WERI-Rb-1 (cell line): ENCODE measurements at regions not wholly inside any gene's neighbourhood (a gene's known extent, or its start where the extent isn't known, plus 50 kb on each side); places are given as distances from the start of the nearest gene placed in this dataset.

Experiments
- DNase-seq: peaks from one replicate; pipeline ENCODE4 v3.0.0-alpha.2; 2020
- H3K27ac ChIP-seq: fragments of 250-450 bp; sonication (Bioruptor Pico); 2 replicates; pipeline ENCODE4 v1.5.1; 2020; ENCODE audit warnings: mild to moderate bottlenecking, moderate library complexity
- H3K27me3 ChIP-seq: fragments of 250-450 bp; sonication (Bioruptor Pico); 2 replicates; pipeline ENCODE4 v1.5.1; 2021; ENCODE audit warnings: mild to moderate bottlenecking, low read depth, moderate library complexity; ENCODE audit not compliant: insufficient read depth, severe bottlenecking
- H3K36me3 ChIP-seq: fragments of 250-450 bp; sonication (Bioruptor Pico); 2 replicates; pipeline ENCODE4 v1.5.1; 2020; ENCODE audit warnings: mild to moderate bottlenecking, moderate library complexity
- H3K4me3 ChIP-seq: 2 replicates; pipeline ENCODE4 v1.5.1; 2011; ENCODE audit warnings: low read depth, mild to moderate bottlenecking, control low read depth, low read length
- H3K9me3 ChIP-seq: fragments of 250-450 bp; sonication (Bioruptor Pico); 2 replicates; pipeline ENCODE4 v1.5.1; 2021; ENCODE audit warnings: mild to moderate bottlenecking, moderate library complexity; ENCODE audit not compliant: severe bottlenecking
- CTCF ChIP-seq: IDR thresholded peaks from 2 replicates; pipeline ENCODE4 v1.5.1; 2011; ENCODE audit warnings: low read depth, mild to moderate bottlenecking, control low read depth, inconsistent platforms, low read length

- TF ChIP-seq CTCF, result no peak
- Histone ChIP-seq H3K4me3 (no peak overlapping the region), H3K9me3 (peaks cover 10% of the 10 kb centered on the region), H3K36me3 (no peaks in the 10 kb centered on the region), H3K27me3 (no peaks in the 10 kb centered on the region), H3K27ac (0 out of 2 replicates have a peak overlapping the region, but pooled peaks have one; percentile 17)
- DNase-seq, result no peak
These were observed 392.4 kb upstream of the PROK2 start for GRCh38 chr3:72177075-72178050.

GRCh38 chr3:72176537-72177041 lies 391.6 kb upstream of the PROK2 start:
- no peak for DNase-seq
- H3K27ac ChIP-seq, result 0 out of 2 replicates have a peak overlapping the region, but pooled peaks have one; percentile 17
- no peaks in the 10 kb centered on the region for H3K36me3 ChIP-seq
- H3K27me3 ChIP-seq, result no peaks in the 10 kb centered on the region
- no peak for TF ChIP-seq CTCF
- no peak overlapping the region for H3K4me3 ChIP-seq
- H3K9me3 ChIP-seq, result peaks cover 10% of the 10 kb centered on the region

GRCh38 chr3:72175296-72175858 lies 390.4 kb upstream of the PROK2 start:
- Histone ChIP-seq H3K27me3 (no peaks in the 10 kb centered on the region), H3K4me3 (no peak overlapping the region), H3K27ac (peak overlapping the region; percentile 63), H3K36me3 (no peaks in the 10 kb centered on the region), H3K9me3 (peaks cover 10% of the 10 kb centered on the region)
- DNase-seq, result no peak
- TF ChIP-seq CTCF, result no peak

GRCh38 chr3:72174890-72175289 lies 389.9 kb upstream of the PROK2 start:
- peak overlapping the region; percentile 63 for H3K27ac ChIP-seq
- DNase-seq, result peak; percentile 51
- no peaks in the 10 kb centered on the region for H3K36me3 ChIP-seq
- H3K9me3 ChIP-seq, result peaks cover 10% of the 10 kb centered on the region
- H3K4me3 ChIP-seq, result no peak overlapping the region
- no peak for TF ChIP-seq CTCF
- no peaks in the 10 kb centered on the region for H3K27me3 ChIP-seq

GRCh38 chr3:72174040-72174439 lies 389.1 kb upstream of the PROK2 start:
- no peak for DNase-seq
- H3K4me3 ChIP-seq, result no peak overlapping the region
- no peaks in the 10 kb centered on the region for H3K27me3 ChIP-seq
- peaks cover 10% of the 10 kb centered on the region for H3K9me3 ChIP-seq
- TF ChIP-seq CTCF, result no peak
- H3K27ac ChIP-seq, result peak overlapping the region; percentile 63
- no peaks in the 10 kb centered on the region for H3K36me3 ChIP-seq
